GM12892 (cell line): ENCODE measurements at regions not wholly inside any gene's neighbourhood (a gene's known extent, or its start where the extent isn't known, plus 50 kb on each side); places are given as distances from the start of the nearest gene placed in this dataset.

Experiments used
- POLR2A ChIP-seq: IDR thresholded peaks from 2 replicates; pipeline ENCODE4 v1.6.1; 2011; ENCODE audit warnings: low read depth, low read length, control low read depth
- POLR2AphosphoS5 ChIP-seq: IDR thresholded peaks from 2 replicates; pipeline ENCODE4 v1.6.1; 2011; ENCODE audit warnings: low read depth, low read length, control low read depth
- TAF1 ChIP-seq: IDR thresholded peaks from 2 replicates; pipeline ENCODE4 v1.6.1; 2011; ENCODE audit warnings: low read depth, mild to moderate bottlenecking, control low read depth, low read length, borderline replicate concordance

- TF ChIP-seq TAF1 = no peak
- no peak for TF ChIP-seq POLR2A
- no peak for TF ChIP-seq POLR2AphosphoS5
Observed at GRCh38 chr11:97617031-97617430, 1227.2 kb downstream of the JRKL start.
